K562 (cell line): ENCODE measurements at regions not wholly inside any gene's neighbourhood (a gene's known extent, or its start where the extent isn't known, plus 50 kb on each side); places are given as distances from the start of the nearest gene placed in this dataset.

ENCODE experiments used
- BCL6 ChIP-seq: fragments of 250-450 bp; sonication (Bioruptor Pico); IDR thresholded peaks from 2 replicates; pipeline ENCODE4 v1.4.0; 2020
- C11orf30 ChIP-seq: fragments of 450-650 bp; IDR thresholded peaks from 2 replicates; pipeline ENCODE4 v1.6.1; 2016; ENCODE audit warnings: low read depth, mild to moderate bottlenecking
- CBX3 ChIP-seq, 2 experiments: IDR thresholded peaks; 1 replicate in 1 of 2; 2 replicates in 1 of 2; pipeline ENCODE4 v1.6.1; 2012; ENCODE audit warnings: inconsistent platforms in 2 of 2, low read length in 2 of 2, borderline replicate concordance in 1 of 2, control low read depth in 1 of 2
- CXXC5 ChIP-seq: fragments of 250-450 bp; sonication (Bioruptor Pico); IDR thresholded peaks from 2 replicates; pipeline ENCODE4 v1.8.0; 2022; ENCODE audit warnings: inconsistent platforms, mild to moderate bottlenecking, moderate library complexity
- HDAC3 ChIP-seq: fragments of 450-650 bp; IDR thresholded peaks from 2 replicates; pipeline ENCODE4 v1.6.1; 2018; ENCODE audit warnings: borderline replicate concordance, mild to moderate bottlenecking, moderate library complexity; ENCODE audit not compliant: partially characterized antibody
- HEY1 ChIP-seq: fragments of 250-450 bp; sonication (Bioruptor Pico); IDR thresholded peaks from 2 replicates; pipeline ENCODE4 v1.5.0; 2020; ENCODE audit warnings: mild to moderate bottlenecking, moderate library complexity, borderline replicate concordance
- HMBOX1 ChIP-seq: sonication (generic); IDR thresholded peaks from 2 replicates; pipeline ENCODE4 v1.6.1; 2016
- NFE2 ChIP-seq: IDR thresholded peaks from 2 replicates; pipeline ENCODE4 v1.6.1; 2014; ENCODE audit warnings: antibody characterized with exemption, low read depth
- PHF8 ChIP-seq: fragments of 200-600 bp; sonication (generic); IDR thresholded peaks from 2 replicates; pipeline ENCODE4 v1.6.1; 2012; ENCODE audit warnings: mixed run types, mild to moderate bottlenecking, inconsistent platforms, low read length, moderate library complexity, borderline replicate concordance
- PTTG1 ChIP-seq: fragments of 450-650 bp; IDR thresholded peaks from 2 replicates; pipeline ENCODE4 v1.6.1; 2016; ENCODE audit warnings: low read depth, mild to moderate bottlenecking, missing genetic modification characterization, missing compliant biosample characterization
- RFX1 ChIP-seq: fragments of 450-650 bp; IDR thresholded peaks from 2 replicates; pipeline ENCODE4 v1.6.1; 2016; ENCODE audit warnings: mild to moderate bottlenecking, moderate library complexity
- RUNX1 ChIP-seq: sonication (generic); IDR thresholded peaks from 2 replicates; pipeline ENCODE4 v1.6.1; 2016; ENCODE audit warnings: antibody characterized with exemption, low read depth
- TAL1 ChIP-seq: fragments of 450-650 bp; IDR thresholded peaks from 2 replicates; pipeline ENCODE4 v1.6.1; 2016; ENCODE audit warnings: mild to moderate bottlenecking
- TBL1XR1 ChIP-seq, 2 experiments: IDR thresholded peaks; 2 replicates each; pipeline ENCODE4 v1.6.1; 2012; ENCODE audit warnings: improper control_type of control experiment in 2 of 2, low read length in 2 of 2, mild to moderate bottlenecking in 1 of 2
- ZNF174 ChIP-seq: fragments of 250-450 bp; sonication (Bioruptor Pico); IDR thresholded peaks from 2 replicates; pipeline ENCODE4 v1.4.0; 2020; ENCODE audit warnings: mild to moderate bottlenecking
- ZNF324 ChIP-seq: fragments of 250-450 bp; sonication (Bioruptor Pico); IDR thresholded peaks from 2 replicates; pipeline ENCODE4 v1.4.0; 2020; ENCODE audit warnings: mild to moderate bottlenecking
- ZNF778 ChIP-seq: fragments of 450-650 bp; formaldehyde crosslinking; IDR thresholded peaks from 2 replicates; pipeline ENCODE4 v1.4.0; 2020; ENCODE audit warnings: mild to moderate bottlenecking, moderate library complexity
- TF ChIP-seq, protein P1 (sequence below), 3 experiments: IDR thresholded peaks in 2 of 3; conservative IDR thresholded peaks in 1 of 3; 2 replicates each; pipeline ENCODE4 v1.5.1; 2011 to 2012; ENCODE audit warnings: low read length in 3 of 3, mild to moderate bottlenecking in 3 of 3, control low read depth in 2 of 3, improper control_type of control experiment in 1 of 3, inconsistent platforms in 1 of 3, low read depth in 1 of 3, mixed read lengths in 1 of 3, moderate library complexity in 1 of 3; ENCODE audit not compliant: insufficient read depth in 2 of 3
- TF ChIP-seq, protein P2 (sequence below): fragments of 200-800 bp; sonication (Bioruptor generic); IDR thresholded peaks from 2 replicates; pipeline ENCODE4 v1.6.1; 2016; ENCODE audit warnings: missing genetic modification characterization, missing compliant biosample characterization
- TF ChIP-seq, protein P3 (sequence below): sonication (generic); formaldehyde crosslinking; IDR thresholded peaks from 2 replicates; pipeline ENCODE4 v1.9.0; 2022; ENCODE audit warnings: mild to moderate bottlenecking, missing genetic modification reagents

DNA sequence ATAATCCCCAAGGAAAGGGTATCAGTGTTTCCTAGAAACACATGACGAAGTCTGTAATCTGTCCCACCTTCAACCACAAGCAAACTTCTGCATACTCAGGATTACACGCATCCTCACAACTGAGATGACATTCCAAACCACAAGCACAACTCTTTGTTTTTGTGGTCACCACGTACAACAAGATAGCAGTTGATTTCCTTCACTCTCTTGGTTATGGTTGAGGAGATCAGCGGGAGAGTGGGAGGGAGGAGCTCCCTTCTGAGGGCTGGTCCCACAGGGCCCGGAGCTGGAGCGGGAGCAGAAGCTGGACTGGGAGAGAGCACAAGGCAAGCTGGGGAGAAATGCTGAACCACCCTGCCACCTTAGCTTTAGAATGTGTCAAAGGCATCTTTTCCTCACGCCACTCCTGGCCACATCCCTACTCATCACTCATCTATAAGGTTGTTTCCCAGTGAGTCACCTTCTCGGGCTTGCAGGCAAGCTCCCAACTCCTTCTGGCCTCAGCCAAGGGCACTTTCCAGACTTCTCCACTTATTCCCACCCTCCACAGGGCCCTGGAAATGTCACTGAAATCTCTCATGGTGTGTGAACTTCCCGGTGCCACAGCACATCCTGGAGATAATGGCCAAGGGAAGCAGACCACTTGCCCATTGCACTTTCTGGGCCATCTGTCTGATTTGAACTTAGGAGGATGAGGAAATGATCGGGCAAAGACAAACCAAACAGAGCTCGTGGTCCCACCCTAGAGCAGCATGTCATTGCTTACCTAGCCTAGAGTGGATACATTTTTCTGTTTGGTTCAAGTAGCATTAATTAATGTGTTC lies 98.9 kb upstream of the LGALSL start (continued):
- TF ChIP-seq, protein P1, sequence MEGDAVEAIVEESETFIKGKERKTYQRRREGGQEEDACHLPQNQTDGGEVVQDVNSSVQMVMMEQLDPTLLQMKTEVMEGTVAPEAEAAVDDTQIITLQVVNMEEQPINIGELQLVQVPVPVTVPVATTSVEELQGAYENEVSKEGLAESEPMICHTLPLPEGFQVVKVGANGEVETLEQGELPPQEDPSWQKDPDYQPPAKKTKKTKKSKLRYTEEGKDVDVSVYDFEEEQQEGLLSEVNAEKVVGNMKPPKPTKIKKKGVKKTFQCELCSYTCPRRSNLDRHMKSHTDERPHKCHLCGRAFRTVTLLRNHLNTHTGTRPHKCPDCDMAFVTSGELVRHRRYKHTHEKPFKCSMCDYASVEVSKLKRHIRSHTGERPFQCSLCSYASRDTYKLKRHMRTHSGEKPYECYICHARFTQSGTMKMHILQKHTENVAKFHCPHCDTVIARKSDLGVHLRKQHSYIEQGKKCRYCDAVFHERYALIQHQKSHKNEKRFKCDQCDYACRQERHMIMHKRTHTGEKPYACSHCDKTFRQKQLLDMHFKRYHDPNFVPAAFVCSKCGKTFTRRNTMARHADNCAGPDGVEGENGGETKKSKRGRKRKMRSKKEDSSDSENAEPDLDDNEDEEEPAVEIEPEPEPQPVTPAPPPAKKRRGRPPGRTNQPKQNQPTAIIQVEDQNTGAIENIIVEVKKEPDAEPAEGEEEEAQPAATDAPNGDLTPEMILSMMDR (IDR thresholded peaks at IDR 0.05 in 2 of 3, conservative IDR thresholded peaks at IDR 0.05 in 1 of 3; ENCODE audit: insufficient read depth in 2 of 3, low read depth in 1 of 3, low read length in 3 of 3) = no peak
- TF ChIP-seq PTTG1 (tag) (no peak), HMBOX1 (peak; percentile 77), HEY1 (CRISPR knock-in tag) (peak; percentile 92; the same call in 1 of the 2 replicates), ZNF174 (no peak), BCL6 (CRISPR knock-in tag) (peak; percentile 92; the same call in 1 of the 2 replicates), CBX3 (IDR thresholded peaks at IDR 0.05; ENCODE audit: borderline replicate concordance in 1 of 2, low read length in 2 of 2) (no peak), CXXC5 (CRISPR knock-in tag) (peak; percentile 85), RUNX1 (peak; percentile 99), ZNF324 (CRISPR knock-in tag) (no peak), HDAC3 (peak; percentile 77), RFX1 (peak; percentile 12; the same call in 1 of the 2 replicates), NFE2 (peak; percentile 71), TAL1 (peak; percentile 96), C11orf30 (peak; percentile 18; the same call in 1 of the 2 replicates), ZNF778 (CRISPR knock-in tag) (no peak), TBL1XR1 (IDR thresholded peaks at IDR 0.05; ENCODE audit: low read length in 2 of 2) (peak; percentile 63 to 77; a peak in 1 of 4 replicates), PHF8 (no peak)
- TF ChIP-seq, protein P2, sequence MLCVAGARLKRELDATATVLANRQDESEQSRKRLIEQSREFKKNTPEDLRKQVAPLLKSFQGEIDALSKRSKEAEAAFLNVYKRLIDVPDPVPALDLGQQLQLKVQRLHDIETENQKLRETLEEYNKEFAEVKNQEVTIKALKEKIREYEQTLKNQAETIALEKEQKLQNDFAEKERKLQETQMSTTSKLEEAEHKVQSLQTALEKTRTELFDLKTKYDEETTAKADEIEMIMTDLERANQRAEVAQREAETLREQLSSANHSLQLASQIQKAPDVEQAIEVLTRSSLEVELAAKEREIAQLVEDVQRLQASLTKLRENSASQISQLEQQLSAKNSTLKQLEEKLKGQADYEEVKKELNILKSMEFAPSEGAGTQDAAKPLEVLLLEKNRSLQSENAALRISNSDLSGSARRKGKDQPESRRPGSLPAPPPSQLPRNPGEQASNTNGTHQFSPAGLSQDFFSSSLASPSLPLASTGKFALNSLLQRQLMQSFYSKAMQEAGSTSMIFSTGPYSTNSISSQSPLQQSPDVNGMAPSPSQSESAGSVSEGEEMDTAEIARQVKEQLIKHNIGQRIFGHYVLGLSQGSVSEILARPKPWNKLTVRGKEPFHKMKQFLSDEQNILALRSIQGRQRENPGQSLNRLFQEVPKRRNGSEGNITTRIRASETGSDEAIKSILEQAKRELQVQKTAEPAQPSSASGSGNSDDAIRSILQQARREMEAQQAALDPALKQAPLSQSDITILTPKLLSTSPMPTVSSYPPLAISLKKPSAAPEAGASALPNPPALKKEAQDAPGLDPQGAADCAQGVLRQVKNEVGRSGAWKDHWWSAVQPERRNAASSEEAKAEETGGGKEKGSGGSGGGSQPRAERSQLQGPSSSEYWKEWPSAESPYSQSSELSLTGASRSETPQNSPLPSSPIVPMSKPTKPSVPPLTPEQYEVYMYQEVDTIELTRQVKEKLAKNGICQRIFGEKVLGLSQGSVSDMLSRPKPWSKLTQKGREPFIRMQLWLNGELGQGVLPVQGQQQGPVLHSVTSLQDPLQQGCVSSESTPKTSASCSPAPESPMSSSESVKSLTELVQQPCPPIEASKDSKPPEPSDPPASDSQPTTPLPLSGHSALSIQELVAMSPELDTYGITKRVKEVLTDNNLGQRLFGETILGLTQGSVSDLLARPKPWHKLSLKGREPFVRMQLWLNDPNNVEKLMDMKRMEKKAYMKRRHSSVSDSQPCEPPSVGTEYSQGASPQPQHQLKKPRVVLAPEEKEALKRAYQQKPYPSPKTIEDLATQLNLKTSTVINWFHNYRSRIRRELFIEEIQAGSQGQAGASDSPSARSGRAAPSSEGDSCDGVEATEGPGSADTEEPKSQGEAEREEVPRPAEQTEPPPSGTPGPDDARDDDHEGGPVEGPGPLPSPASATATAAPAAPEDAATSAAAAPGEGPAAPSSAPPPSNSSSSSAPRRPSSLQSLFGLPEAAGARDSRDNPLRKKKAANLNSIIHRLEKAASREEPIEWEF (CRISPR knock-in tag) = 0 out of 2 replicates have a peak, but pooled peaks have one; percentile 34
- TF ChIP-seq, protein P3, sequence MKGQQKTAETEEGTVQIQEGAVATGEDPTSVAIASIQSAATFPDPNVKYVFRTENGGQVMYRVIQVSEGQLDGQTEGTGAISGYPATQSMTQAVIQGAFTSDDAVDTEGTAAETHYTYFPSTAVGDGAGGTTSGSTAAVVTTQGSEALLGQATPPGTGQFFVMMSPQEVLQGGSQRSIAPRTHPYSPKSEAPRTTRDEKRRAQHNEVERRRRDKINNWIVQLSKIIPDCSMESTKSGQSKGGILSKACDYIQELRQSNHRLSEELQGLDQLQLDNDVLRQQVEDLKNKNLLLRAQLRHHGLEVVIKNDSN (CRISPR knock-in tag) = peak; percentile 49; the same call in 1 of the 2 replicates
